ENCODE measurements at regions not wholly inside any gene's neighbourhood (a gene's known extent, or its start where the extent isn't known, plus 50 kb on each side); places are given as distances from the start of the nearest gene placed in this dataset.
"Not testable (repeated sequence)": the region's sequence is repeated elsewhere in the genome, so short reads cannot be mapped to it uniquely, and the experiment has no call there.

DNA sequence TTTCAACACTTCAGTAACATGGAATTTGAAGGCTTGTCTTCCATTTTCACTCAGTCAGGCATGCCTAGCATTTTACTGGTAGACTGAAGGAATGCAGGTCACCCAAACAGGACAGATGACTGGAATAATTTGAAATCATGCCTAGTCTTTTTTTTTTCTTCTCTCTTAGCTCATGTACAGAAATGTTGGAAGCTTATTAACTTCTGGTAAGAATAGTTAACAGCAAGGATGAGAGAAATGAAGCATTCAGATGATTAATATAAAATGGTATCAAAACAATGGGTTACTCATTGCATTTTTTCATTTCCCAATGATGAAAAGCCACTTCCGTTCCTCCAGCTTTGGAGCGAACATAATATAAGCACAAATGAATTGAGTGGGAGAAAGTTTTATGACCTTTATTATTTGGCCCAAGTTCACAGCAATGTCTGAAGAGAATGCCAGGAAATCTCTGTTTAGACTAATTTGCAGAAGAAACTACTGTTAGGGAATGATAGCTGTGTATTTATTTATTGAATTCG lies 431.6 kb upstream of the RASGRP1 start:
- Histone ChIP-seq H3K36me3 (ENCODE audit: insufficient read depth, low read length) (no peaks in the 10 kb centered on the region), H3K4me3 (ENCODE audit: low read depth, low read length) (peak overlapping the region; percentile 25; the same call in 1 of the 2 replicates), H3K27ac (ENCODE audit: low read depth, low read length) (peak overlapping the region; percentile 96), H3K79me2 (ENCODE audit: control insufficient read depth, insufficient read depth, low read length, unreplicated experiment) (no peaks in the 10 kb centered on the region), H2AFZ (ENCODE audit: low read length, unreplicated experiment) (peak overlapping the region; percentile 40), H3K27me3 (ENCODE audit: insufficient read depth, low read length) (no peaks in the 10 kb centered on the region), H3K4me1 (ENCODE audit: control insufficient read depth, insufficient read depth, low read length, unreplicated experiment) (peaks cover 47% of the 10 kb centered on the region)

DNA sequence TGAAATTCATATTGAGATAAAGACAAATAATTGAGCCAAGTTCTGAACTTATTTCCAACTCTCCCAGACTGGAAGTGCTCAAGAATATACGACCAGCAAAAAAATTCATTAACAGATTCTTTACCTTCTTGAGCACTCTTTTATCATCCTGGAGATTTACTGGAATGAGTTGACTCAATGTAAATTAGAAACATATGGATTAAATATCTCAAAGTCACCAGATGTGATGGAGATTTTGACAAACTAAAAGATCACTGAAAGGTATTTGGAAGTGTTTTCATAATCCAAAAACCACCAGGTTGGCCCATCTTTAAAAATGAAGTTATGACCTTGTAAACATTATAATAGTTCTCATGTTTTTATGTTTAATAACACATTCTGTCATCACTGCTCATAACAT lies 433.2 kb upstream of the RASGRP1 start:
- H3K27ac ChIP-seq (ENCODE audit: low read depth, low read length) = no peak overlapping the region
- no peaks in the 10 kb centered on the region for H3K36me3 ChIP-seq (ENCODE audit: insufficient read depth, low read length)
- no peaks in the 10 kb centered on the region for H3K79me2 ChIP-seq (ENCODE audit: control insufficient read depth, insufficient read depth, low read length, unreplicated experiment)
- no peak overlapping the region for H2AFZ ChIP-seq (ENCODE audit: low read length, unreplicated experiment)
- H3K4me3 ChIP-seq (ENCODE audit: low read depth, low read length) = no peak overlapping the region
- H3K4me1 ChIP-seq (ENCODE audit: control insufficient read depth, insufficient read depth, low read length, unreplicated experiment) = peaks cover 34% of the 10 kb centered on the region
- H3K27me3 ChIP-seq (ENCODE audit: insufficient read depth, low read length) = no peaks in the 10 kb centered on the region

DNA sequence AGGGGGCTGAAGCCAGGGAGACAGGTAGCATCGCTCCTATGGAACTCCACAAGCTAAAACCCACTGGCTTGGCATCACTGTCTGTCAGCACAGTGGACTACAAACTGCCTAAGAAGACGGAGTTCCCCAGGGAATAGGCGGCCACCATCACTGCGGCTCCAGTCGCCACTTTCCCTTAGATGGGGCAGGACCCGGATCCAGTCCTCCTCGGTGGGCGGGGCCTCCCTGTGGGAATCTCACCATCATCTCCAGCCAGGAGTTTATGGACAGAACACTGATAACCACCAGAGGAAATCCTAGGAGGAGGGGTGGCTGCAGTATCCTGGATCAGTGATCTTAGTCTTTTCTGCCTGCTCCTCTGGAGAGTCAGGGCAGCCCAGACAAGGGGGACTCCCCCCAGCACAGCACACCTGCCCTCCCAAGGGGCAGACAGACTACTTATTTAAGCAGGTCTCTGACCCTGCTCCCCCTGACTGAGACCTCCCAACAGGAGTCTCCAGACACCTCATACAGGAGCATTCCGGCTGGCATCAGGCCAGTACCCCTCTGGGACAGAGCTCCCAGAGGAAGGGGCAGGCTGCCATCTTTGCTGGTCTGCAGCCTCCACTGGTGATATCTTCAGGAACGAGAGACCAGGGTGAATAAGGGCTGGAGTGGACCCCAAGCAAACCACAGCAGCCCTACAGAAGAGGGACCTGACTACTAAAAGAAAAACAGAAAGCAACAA lies 435.6 kb upstream of the RASGRP1 start:
- H3K4me1 ChIP-seq (ENCODE audit: control insufficient read depth, insufficient read depth, low read length, unreplicated experiment) = peaks cover 28% of the 10 kb centered on the region
- no peak overlapping the region for H3K27ac ChIP-seq (ENCODE audit: low read depth, low read length)
- H3K4me3 ChIP-seq (ENCODE audit: low read depth, low read length) = no peak overlapping the region
- no peak overlapping the region for H2AFZ ChIP-seq (ENCODE audit: low read length, unreplicated experiment)
- H3K36me3 ChIP-seq (ENCODE audit: insufficient read depth, low read length) = no peaks in the 10 kb centered on the region
- H3K27me3 ChIP-seq (ENCODE audit: insufficient read depth, low read length) = no peaks in the 10 kb centered on the region
- H3K79me2 ChIP-seq (ENCODE audit: control insufficient read depth, insufficient read depth, low read length, unreplicated experiment) = no peaks in the 10 kb centered on the region

DNA sequence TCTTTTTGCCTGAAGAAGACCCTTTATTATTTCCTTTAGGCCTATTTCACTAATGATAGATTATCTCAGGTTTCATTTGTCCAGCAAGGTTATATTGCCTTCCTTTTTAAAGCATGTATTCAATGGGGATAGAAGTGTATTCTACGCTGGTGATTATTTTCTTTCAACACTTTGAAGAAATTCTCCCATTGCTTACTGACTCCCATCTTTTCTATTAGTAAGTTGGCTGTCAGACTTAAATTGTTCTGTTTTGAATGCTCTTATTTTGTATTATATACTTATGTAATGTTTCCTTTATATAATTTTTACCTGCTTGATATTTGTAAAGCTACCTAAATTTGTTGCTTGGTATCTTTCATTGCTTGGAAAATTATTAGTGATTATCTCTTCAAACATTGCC lies 445.1 kb upstream of the RASGRP1 start:
- Histone ChIP-seq H3K36me3 (ENCODE audit: insufficient read depth, low read length) (0 out of 2 replicates have a peak, but pooled peaks cover 10% of the 10 kb centered on the region), H2AFZ (ENCODE audit: low read length, unreplicated experiment) (no peak overlapping the region), H3K27ac (ENCODE audit: low read depth, low read length) (no peak overlapping the region), H3K79me2 (ENCODE audit: control insufficient read depth, insufficient read depth, low read length, unreplicated experiment) (no peaks in the 10 kb centered on the region), H3K4me1 (ENCODE audit: control insufficient read depth, insufficient read depth, low read length, unreplicated experiment) (no peaks in the 10 kb centered on the region), H3K4me3 (ENCODE audit: low read depth, low read length) (no peak overlapping the region), H3K27me3 (ENCODE audit: insufficient read depth, low read length) (no peaks in the 10 kb centered on the region)

DNA sequence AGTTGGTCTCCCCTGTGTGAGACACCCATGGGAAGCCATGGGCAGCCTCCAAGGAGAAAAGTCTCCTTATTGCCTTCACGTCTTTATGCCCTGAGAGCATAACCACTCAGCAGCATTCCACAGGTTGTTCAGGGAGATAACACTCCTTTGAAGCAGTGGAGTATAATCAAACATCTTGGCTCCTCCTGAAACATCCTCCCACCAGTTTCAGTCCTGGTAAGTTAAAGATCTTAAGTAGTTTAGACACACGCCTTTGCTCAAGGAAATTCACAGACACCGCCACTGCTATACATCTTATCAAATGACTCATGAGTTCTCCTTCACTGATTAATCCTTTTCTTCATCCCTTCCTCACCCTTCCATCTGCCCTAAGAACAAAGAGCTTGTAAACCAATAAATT lies 446.5 kb upstream of the RASGRP1 start:
- not testable (repeated sequence) for H2AFZ ChIP-seq (ENCODE audit: low read length, unreplicated experiment); H3K4me1 ChIP-seq (ENCODE audit: control insufficient read depth, insufficient read depth, low read length, unreplicated experiment); H3K27me3 ChIP-seq (ENCODE audit: insufficient read depth, low read length); H3K36me3 ChIP-seq (ENCODE audit: insufficient read depth, low read length); H3K27ac ChIP-seq (ENCODE audit: low read depth, low read length); H3K79me2 ChIP-seq (ENCODE audit: control insufficient read depth, insufficient read depth, low read length, unreplicated experiment); H3K4me3 ChIP-seq (ENCODE audit: low read depth, low read length)

DNA sequence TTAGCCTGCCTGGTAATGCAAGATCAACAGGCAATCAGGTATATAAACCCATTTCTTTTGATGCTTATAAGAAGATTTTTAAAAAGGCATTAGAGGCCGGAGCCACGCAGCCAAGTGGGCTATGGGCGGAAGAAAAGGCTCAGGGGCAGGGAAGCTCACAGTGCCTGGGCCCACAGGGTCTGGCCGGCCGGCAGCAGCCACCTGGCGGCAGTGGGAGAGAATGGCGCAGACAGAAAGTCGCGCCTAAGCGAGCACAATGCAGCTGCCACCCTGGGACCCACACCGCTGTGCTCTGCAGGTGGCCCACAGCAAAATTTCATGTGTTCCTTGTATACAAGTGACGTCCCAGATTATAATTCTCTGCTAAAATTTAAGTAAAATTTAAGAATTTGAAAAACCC lies 448.6 kb upstream of the RASGRP1 start:
- no peak overlapping the region for H3K4me3 ChIP-seq (ENCODE audit: low read depth, low read length)
- H3K27ac ChIP-seq (ENCODE audit: low read depth, low read length) = no peak overlapping the region
- H3K79me2 ChIP-seq (ENCODE audit: control insufficient read depth, insufficient read depth, low read length, unreplicated experiment) = no peaks in the 10 kb centered on the region
- H3K36me3 ChIP-seq (ENCODE audit: insufficient read depth, low read length) = 0 out of 2 replicates have a peak, but pooled peaks cover 9% of the 10 kb centered on the region
- no peaks in the 10 kb centered on the region for H3K27me3 ChIP-seq (ENCODE audit: insufficient read depth, low read length)
- no peak overlapping the region for H2AFZ ChIP-seq (ENCODE audit: low read length, unreplicated experiment)
- H3K4me1 ChIP-seq (ENCODE audit: control insufficient read depth, insufficient read depth, low read length, unreplicated experiment) = peaks cover 4% of the 10 kb centered on the region

DNA sequence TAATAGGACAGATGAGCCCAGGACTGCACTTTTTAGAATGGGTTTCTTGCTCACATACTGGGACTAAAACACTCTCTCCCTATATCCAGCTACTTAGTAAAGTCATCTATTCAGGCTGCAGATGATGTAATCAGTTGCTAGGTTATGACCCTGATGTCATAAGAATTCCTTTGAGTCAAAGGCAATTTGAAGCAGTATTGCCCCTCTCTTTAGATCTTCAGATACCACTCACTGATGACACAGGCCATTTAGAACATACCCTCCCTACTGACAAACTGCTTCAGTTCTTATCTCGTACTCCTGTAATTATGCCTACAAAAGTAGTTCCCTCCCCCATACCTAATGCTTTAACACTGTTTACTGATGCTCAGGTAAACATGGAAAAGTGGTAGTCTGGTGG lies 450.1 kb upstream of the RASGRP1 start:
- Histone ChIP-seq H2AFZ (ENCODE audit: low read length, unreplicated experiment) (no peak overlapping the region), H3K4me3 (ENCODE audit: low read depth, low read length) (no peak overlapping the region), H3K79me2 (ENCODE audit: control insufficient read depth, insufficient read depth, low read length, unreplicated experiment) (no peaks in the 10 kb centered on the region), H3K27ac (ENCODE audit: low read depth, low read length) (no peak overlapping the region), H3K4me1 (ENCODE audit: control insufficient read depth, insufficient read depth, low read length, unreplicated experiment) (peaks cover 4% of the 10 kb centered on the region), H3K36me3 (ENCODE audit: insufficient read depth, low read length) (0 out of 2 replicates have a peak, but pooled peaks cover 4% of the 10 kb centered on the region), H3K27me3 (ENCODE audit: insufficient read depth, low read length) (no peaks in the 10 kb centered on the region)

DNA sequence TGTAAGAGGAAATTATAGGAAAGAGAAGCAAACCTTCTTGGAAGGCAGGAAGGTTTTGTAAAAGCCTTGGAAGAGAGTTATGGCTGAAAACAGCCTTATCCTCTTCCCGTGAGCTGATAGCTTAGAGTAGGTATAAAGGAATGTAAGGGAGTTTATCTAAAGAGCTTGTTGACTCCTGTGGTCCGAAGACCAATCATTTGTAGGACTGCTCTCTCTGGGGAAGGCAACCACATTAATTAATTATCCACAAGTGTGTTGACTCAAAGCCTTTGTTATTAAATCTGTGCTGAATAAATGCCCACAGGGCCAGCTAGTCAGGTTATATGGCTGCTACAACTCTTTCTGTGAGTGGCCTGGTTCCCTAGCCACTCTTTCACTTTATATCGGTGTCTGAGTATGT lies 452.1 kb upstream of the RASGRP1 start:
- no peaks in the 10 kb centered on the region for H3K79me2 ChIP-seq (ENCODE audit: control insufficient read depth, insufficient read depth, low read length, unreplicated experiment)
- H3K36me3 ChIP-seq (ENCODE audit: insufficient read depth, low read length) = no peaks in the 10 kb centered on the region
- peaks cover 4% of the 10 kb centered on the region for H3K4me1 ChIP-seq (ENCODE audit: control insufficient read depth, insufficient read depth, low read length, unreplicated experiment)
- no peak overlapping the region for H3K27ac ChIP-seq (ENCODE audit: low read depth, low read length)
- H3K4me3 ChIP-seq (ENCODE audit: low read depth, low read length) = no peak overlapping the region
- H2AFZ ChIP-seq (ENCODE audit: low read length, unreplicated experiment) = no peak overlapping the region
- H3K27me3 ChIP-seq (ENCODE audit: insufficient read depth, low read length) = no peaks in the 10 kb centered on the region

DNA sequence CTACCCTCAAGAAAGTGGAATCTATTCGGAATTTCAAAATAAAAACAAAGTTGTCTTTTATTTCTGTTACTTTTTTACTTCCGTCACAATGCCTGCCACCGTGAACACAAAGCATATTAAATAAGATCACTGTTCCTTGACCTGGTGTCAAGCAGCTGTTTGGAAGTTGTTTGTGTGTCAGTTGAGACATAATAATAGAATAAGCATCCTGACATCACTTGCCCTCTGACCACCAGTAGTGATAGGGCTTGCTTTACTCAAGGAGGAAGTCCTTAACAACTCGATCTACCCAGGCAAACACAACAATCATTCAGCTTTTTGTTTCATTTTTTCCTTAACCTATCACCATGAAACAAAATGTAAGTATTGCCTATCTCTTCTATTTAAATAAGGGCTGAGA lies 454.4 kb upstream of the RASGRP1 start:
- H3K4me1 ChIP-seq (ENCODE audit: control insufficient read depth, insufficient read depth, low read length, unreplicated experiment) = peaks cover 4% of the 10 kb centered on the region
- H3K27me3 ChIP-seq (ENCODE audit: insufficient read depth, low read length) = no peaks in the 10 kb centered on the region
- H3K4me3 ChIP-seq (ENCODE audit: low read depth, low read length) = no peak overlapping the region
- H3K27ac ChIP-seq (ENCODE audit: low read depth, low read length) = no peak overlapping the region
- no peak overlapping the region for H2AFZ ChIP-seq (ENCODE audit: low read length, unreplicated experiment)
- no peaks in the 10 kb centered on the region for H3K79me2 ChIP-seq (ENCODE audit: control insufficient read depth, insufficient read depth, low read length, unreplicated experiment)
- H3K36me3 ChIP-seq (ENCODE audit: insufficient read depth, low read length) = no peaks in the 10 kb centered on the region

DNA sequence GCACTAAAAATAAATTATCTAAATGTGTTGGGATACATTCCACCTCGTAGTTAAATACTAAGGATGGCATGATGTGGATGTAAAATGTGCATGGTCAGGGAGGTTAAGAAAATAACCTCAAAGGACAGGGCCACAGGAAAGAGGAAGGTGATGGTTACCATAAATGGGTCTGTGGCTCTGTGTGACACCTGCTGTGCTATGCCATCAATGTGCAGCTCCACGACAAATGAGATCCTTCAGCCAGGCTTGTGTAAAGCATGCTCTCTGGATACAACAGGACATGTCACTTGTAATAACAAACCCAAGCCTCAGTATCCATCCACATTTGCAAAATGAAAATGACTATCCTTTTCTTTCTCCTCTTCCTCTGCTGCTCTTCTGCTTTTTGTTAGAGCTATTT lies 456.7 kb upstream of the RASGRP1 start:
- Histone ChIP-seq H3K36me3 (ENCODE audit: insufficient read depth, low read length) (no peaks in the 10 kb centered on the region), H3K27me3 (ENCODE audit: insufficient read depth, low read length) (no peaks in the 10 kb centered on the region), H3K27ac (ENCODE audit: low read depth, low read length) (no peak overlapping the region), H2AFZ (ENCODE audit: low read length, unreplicated experiment) (no peak overlapping the region), H3K4me1 (ENCODE audit: control insufficient read depth, insufficient read depth, low read length, unreplicated experiment) (peaks cover 4% of the 10 kb centered on the region), H3K4me3 (ENCODE audit: low read depth, low read length) (no peak overlapping the region), H3K79me2 (ENCODE audit: control insufficient read depth, insufficient read depth, low read length, unreplicated experiment) (no peaks in the 10 kb centered on the region)

DNA sequence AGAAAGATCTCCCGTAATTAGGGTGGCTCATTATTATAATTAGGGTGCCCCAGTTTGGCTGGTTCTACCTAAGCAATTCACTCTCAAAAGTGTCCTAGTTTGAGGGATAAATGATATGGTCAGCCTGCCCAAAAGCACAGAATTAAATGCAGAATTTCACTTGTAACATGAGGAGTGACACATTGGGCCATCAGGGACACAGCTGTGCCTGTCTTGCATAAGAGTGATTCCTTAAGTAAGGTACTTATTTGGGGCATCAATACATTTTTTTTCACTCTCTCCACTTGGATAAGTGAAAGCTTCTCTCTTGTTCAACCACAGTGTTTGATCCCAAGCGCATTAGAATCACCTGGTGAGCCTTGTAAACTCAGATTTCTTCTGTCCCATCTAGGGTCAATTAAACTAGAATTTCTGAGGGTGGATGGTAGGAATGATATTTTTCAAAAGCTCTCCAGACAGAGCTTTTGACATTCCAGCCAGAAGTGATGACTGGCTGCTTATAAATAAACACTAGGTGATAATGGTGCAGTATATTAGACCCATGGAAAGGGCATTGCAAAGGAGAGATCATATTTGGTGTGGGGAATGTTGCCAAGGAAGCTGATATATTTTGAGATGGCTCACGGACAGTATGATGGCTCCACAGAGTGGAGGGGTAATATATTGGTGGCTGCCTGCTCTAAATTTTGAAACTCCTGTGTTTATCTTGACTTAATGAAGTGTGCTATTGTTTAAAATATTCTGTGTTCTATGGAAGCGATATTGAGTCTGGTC lies 458.1 kb upstream of the RASGRP1 start:
- H3K4me3 ChIP-seq (ENCODE audit: low read depth, low read length) = no peak overlapping the region

More for the DNA sequence above, 458.1 kb upstream of the RASGRP1 start:
- H3K27me3 ChIP-seq (ENCODE audit: insufficient read depth, low read length) = no peaks in the 10 kb centered on the region
- no peak overlapping the region for H3K27ac ChIP-seq (ENCODE audit: low read depth, low read length)
- H3K4me1 ChIP-seq (ENCODE audit: control insufficient read depth, insufficient read depth, low read length, unreplicated experiment) = no peaks in the 10 kb centered on the region
- H2AFZ ChIP-seq (ENCODE audit: low read length, unreplicated experiment) = no peak overlapping the region
- no peaks in the 10 kb centered on the region for H3K36me3 ChIP-seq (ENCODE audit: insufficient read depth, low read length)
- no peaks in the 10 kb centered on the region for H3K79me2 ChIP-seq (ENCODE audit: control insufficient read depth, insufficient read depth, low read length, unreplicated experiment)

Measured in ACC112 (cell line).